HTR-8/SVneo (cell line): ENCODE measurements at regions not wholly inside any gene's neighbourhood (a gene's known extent, or its start where the extent isn't known, plus 50 kb on each side); places are given as distances from the start of the nearest gene placed in this dataset.

Source experiments
- DNase-seq: peaks from one replicate; pipeline ENCODE4 v3.0.0; 2011; ENCODE audit warnings: low spot score, mixed read lengths; ENCODE audit not compliant: insufficient read length
- FAIRE-seq: peaks from 2 replicates; lab custom pipeline; 2011; peaks lifted over from hg19 to GRCh38; lab: Jason Lieb, UNC

DNA sequence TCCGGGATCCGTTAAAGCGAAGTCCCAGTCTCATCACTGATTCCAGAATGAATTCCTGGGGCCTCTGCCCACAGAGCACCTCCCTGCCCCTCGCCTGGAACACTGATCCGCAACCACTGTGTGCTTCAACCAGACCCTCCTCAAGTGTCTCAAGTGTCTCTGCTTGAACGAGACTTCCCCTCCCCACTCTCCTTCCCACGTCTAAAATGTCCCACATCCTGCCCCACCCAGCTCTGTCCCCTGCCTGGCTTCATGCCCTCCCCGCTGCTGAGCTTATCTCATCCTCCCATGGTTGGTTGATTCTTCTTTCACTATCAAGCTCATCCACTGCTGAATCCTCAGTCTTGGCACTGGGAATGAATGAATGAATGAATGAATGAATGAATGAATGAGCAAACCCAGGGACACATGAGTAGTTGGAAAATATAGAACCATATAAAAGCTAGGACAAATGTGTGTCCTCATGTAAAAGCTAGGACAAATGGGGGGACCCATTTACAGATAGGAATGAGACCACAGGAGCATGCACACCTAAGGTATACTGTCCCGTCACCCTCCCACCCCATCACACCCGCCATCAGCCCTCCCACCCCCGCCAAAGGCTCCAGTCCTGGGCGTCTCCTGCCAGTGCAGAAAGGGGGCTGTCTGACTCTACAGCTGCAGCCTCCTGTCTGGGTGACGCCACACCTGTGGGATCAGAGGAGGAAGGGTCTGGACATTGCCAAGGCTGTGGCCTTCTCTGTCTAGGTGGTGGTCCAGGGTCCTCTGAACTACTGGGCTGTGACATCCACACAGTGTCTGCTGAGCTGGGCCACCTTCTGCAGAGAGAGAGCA, 71.4 kb upstream of the LINC01488 start:
- DNase-seq (no peak), FAIRE-seq (no peak)

DNA sequence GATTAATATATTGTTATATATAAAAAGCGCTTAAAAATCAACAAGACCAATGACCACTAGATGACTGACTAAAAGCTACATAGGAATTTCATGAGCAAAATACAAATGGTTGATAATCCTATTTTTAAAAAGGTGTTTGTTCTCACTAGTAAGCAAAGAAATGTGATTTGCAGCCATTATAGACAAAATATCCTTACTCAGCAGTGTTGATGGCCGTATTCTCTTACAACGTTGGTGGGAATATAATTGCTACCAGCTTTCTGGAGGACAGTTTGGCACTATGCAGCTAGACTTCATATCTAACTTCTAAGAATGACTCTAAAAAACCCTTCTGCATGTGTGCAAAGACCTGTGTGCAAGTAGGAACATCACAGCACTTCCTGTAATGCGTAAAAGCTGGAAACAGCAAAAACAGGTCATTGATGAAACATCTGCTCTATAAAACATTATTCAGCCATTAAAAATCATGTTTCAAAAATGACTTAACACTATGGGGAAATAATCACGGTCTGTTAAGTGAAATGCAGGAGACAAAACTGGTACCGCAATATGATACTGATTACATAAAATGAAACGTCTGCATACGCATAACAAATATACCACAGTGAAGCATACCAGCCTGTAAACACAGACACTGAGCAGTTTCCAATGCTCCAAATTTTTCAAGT, 70.1 kb upstream of the LINC01488 start:
- FAIRE-seq: peak; percentile 36
- no peak for DNase-seq

DNA sequence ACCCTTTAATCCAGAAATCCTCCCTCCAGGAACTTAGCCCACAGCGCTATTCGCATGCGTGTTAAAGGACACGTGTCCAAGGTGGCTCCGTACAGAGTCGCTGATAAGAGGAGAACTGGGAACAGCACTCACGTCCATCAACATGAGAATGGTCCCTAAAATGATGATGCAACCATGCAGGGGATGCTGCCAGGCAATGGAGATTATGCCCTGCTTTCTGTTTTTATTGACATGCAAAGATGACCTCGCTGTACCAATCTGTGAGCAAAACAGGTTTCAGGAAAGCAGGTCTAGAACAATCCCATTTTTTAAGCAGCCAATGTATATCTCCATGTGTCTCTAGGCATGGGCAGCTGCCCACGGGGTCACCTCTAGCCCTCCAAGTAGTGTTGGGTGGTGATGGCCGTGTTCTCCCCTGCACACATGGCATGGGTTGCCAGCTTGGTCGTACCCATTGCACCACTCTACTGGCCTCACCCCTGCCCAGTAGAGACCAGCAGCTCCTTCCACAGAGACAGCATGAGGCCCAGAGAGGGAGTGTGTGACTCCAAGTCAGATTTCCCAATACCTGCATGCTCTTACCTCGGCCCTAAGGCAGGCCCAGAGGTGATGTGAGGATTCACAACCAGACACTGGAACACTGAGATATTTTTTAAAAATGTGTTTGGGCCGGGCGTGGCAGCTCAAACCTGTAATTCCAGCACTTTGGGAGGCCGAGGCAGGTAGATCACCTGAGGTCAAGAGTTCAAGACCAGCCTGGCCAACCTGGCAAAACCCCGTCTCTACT, 68.3 kb upstream of the LINC01488 start:
- FAIRE-seq (no peak), DNase-seq (no peak)

DNA sequence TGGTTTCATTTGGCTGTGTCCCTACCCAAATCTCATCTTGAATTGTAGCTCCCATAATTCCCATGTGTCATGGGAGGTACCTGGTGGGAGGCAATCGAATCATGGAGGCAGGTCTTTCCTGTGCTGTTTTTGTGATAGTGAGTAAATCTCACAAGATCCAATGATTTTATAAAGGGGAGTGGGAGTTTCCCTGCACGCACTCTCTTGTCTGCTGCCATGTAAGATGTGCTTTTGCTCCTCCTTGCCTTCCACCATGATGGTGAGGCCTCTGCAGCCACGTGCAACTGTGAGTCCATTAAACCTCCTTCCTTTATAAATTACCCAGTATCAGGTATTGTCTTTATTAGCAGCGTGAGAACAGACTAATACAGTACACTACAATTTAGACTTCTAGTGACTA, 67.5 kb upstream of the LINC01488 start:
- DNase-seq (no peak), FAIRE-seq (no peak)

DNA sequence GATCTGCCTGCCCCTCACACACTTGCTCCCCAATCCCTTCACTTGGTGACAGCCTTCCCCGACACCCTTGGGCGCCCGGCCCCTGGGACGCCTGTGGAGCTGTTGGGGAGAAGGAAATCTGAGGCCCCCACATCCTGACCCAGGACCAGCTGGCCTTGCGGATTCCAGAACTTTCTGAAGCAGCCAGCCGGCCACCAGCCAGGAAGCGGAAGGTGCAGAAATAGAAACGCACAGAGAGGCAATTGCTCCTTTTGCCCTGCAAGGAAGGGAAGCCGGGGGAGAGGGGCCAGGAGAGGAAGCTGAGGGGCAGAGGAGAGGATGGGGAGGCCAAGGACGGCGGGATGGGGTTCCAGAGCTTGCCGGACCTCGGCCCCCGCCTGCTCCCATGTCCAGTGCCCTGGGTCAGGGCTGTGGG, 66.7 kb upstream of the LINC01488 start:
- no peak for FAIRE-seq

DNA sequence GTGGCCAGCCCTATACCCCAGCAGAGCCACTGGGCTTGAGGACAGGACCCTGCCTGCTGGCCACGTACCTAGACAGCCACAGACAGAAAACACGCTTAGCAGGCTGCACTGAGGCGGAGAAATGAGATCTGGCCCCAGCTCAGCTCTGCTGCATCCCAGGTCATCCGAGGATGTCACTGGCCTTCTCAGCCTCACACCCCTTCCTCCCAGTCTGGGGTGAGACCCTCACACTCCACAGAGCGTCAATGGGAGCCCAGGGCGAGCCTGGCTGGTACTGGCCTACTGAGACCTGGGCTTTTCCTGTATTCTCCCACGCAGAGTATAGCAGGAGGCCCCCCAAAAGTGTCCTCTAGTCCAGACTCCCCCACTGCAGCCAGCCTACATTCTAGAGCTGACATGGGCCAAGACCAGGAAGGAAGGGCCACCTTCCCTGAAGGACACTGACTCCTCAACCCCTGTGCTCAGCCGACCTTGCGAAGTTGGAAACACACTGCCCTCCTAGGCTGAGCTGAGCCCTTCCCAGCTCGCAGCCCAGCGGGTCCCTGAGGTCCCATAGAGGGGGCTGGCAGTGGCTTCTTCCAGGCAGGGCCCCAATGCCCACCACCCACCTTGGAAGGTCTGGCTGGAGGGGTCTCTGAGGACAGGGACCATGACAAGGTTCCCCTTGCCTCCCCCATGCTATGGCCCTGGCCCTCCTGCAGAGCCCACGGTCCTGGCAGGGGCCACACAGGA, 65.9 kb upstream of the LINC01488 start:
- peak; percentile 33 for FAIRE-seq
- DNase-seq: no peak

More for the DNA sequence above, 66.7 kb upstream of the LINC01488 start:
- no peak for DNase-seq

DNA sequence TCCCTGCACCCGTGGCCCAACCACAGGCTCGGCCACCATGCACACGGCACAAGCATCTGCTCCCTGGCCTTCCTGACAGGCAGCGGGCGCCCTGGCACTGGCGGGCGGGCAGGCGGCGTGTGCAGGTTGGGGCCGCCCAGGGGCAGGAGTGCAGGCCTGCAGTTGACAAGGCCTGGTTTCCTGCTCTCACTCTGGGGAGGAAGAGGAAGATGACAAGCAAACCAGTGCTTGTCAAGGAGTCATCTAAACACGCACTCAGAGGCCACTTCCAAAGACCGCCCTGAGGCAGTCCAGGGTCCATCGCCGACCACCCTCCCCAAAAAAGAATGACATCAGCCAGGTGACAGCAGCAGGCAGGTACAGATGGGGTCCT, 65.3 kb upstream of the LINC01488 start:
- FAIRE-seq (no peak), DNase-seq (no peak)

DNA sequence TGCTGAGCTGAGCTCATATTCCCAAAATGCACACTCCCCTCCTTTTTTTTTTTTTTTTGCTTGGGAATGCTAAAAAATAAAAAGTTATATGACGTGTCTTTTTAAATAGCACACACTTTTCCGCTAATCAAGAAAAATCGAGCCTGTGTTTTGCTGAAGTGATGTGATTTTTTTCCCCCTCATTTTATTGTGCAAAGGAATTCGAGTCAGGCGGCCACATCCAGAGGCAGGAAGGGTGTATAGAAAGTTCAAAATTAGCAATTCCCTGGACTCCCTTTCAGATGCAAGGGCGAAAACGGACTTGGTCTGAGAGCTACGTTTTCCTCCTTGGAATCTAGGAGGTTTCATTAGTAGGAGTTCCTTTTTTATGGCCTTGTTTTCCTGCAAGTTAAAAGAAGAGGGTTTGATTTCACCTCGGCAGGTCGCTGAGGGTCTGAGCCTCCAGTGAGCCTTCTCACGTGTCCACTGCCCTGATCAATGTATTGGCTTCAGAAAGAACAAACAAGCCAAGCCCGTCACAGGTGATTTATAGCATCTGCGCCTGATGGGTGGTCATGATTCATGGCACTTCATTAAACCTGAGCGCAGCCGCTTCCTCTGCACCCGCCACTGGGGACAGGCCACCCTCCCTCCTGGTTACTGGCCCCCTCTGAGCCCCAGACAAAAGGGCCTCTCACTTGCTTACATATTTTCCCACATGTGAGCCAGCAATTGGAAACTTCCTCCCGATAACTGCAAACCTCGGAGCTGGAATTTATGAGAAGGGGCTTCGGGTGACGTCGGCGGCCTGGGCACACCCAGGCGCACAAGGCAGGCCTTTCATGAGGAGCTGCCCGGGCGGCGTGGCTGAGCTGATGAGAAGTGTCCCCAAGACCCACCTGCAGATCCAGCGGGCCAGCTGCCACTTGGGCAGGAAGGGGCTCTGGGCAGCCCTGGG, 64.4 kb upstream of the LINC01488 start:
- no peak for FAIRE-seq
- no peak for DNase-seq

DNA sequence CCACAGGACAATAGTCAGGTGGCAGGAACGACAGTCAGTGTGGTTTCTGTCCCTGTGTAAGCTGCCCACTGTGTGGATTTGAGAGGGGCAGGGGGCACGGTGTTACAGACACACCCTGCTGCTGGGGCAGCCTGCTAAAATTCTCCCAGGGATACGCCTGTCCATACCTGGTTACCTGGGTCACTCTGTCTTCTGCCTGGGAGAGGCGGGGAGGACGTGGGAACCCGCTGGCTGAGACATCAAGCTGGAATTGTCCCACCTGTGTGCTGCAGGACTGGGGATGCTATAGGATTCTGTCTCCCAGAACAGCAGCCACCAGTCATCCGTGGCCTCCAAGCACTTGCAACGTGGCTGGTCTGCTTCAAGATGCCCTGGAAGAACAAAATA, 63.8 kb upstream of the LINC01488 start:
- FAIRE-seq (no peak), DNase-seq (no peak)

DNA sequence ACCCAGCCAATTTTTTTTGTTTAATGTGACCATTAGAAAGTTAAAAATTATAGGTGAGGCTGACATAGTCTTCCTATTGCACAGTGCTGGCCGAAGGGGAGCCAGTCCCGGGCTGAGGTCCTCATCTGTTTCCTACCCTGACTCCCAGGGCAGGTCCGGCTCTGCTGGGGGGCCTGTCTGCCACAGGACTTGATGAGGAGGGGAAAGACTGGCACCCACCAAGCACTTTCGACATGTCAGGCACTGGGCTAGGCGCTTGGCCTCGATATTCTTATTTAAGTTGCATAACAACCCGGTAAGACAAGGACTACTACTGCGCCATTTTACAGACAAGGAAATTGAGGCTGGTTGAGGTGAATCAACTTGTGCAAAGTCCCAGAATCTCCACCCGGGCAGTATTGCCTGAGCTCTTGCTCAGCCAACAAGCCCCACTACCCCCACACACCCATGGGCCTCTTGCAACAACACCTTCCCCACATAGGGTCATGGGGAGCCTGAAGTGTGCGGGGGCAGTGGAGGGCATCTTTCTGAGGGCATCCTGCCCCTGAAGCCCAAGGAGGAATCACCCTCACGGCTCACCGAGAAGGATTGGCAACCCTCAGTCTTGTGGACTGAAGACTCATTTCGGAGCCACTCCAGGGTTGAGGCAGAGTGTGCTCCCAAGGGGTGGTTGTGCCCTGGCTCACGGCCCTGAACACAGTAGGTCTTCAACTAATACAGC, 62.7 kb upstream of the LINC01488 start:
- DNase-seq (no peak), FAIRE-seq (no peak)

DNA sequence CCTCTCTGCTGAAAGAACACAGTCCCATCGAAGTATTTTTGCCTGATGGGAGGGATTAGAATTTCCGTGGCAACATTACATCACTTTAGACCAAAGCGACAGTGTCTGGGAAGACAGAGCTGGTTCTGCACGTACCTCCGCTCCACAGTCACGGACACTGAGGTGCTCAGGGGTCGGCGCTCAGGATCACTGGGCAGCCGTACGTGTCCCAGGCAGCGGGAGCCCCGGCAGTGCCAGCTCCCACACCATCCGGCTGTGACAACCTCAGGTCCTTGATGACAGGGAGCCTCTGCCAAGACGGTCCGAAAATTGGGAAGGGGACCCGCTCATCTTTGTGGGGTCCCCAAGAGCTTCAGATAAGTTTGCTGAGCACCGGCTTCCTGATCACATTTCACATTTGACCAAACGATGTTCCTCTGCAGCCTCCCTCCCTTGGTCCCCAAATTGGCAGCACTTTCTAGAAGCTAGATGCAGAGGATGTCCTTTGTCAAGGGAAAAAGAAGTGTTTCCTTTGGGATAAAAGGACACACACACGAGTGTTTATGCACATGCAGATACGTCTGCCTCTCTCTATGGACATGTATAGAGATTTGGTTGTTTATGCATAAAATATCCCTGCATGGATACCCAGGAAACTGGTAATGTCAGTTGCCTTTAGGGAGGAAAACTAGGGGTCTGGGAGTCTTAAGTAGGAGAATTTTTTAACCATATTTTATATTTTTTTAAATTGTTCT, 61.6 kb upstream of the LINC01488 start:
- FAIRE-seq: no peak
- no peak for DNase-seq

DNA sequence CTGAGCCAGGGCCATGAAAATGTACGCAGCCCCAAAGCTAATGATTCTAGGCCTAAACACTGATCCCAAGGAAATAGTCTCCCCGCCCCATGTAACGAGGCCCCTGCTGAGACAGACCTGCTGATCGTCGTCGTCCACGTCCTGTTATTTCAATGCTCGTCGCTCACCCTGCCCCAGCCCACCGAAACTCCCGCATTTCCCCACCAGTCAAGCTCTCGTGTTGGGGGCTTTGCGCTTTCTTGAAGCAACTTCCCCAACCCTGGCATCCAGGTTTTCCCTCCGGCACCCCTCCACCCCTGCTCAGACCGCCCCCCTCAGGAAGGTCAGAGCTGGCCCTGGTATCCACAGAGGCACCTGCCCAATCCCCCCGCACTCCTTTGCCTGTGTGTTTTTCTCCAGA, 58.8 kb upstream of the LINC01488 start:
- FAIRE-seq (no peak), DNase-seq (no peak)

DNA sequence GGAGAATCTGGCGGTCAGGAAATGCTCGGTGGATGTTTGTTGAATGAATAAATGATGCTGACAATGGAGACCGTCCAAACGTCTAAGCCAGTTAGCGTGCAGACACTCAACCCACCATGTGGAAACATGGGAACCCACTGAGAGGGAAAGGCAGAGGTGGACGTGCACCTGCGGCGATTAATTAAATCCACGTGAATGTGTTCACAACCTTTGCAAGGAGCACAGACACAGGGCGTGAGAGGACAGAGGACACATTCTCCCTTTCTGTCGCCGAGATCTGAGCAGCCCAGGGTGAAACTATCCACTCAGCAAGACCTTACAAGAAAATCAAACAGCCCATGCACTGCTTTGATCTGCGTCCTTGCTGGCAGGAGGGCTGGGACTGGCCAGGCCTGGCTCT, 58.3 kb upstream of the LINC01488 start:
- no peak for FAIRE-seq
- DNase-seq: no peak

DNA sequence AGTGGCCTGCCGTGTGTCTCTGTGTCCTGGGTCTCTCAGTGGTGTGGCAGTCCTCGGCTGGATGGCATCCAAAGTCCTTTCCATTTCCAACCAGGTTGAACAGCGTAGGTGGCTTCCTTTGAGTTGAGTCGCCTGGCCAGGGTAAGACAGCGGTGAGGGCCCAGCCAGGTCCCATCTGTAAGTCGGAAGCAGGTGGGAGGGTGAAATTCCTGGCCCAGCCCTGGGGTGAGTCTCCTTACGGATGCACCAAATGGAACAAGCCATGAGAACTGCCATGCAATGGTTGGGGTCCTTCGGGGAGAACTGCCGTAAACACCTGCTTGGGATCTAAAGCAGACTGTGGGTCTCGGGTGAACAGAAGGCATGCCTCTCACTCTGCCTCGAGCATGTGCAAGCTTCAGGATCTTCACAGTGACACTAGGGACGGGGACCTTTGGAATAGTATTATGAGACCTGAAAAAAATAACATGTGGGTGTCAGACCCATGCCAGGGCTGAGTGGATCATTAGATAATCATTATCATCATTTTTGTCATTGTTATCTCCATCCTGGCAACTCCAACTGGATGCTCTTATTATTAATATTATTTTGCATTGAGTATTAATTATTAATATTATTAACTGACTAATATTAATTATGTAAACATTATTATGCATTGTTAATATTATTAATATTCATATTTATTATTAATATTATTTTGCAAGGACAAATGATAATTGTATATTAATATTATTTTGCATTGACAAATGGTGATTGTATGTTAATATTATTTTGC, 57.7 kb upstream of the LINC01488 start:
- no peak for DNase-seq
- no peak for FAIRE-seq

DNA sequence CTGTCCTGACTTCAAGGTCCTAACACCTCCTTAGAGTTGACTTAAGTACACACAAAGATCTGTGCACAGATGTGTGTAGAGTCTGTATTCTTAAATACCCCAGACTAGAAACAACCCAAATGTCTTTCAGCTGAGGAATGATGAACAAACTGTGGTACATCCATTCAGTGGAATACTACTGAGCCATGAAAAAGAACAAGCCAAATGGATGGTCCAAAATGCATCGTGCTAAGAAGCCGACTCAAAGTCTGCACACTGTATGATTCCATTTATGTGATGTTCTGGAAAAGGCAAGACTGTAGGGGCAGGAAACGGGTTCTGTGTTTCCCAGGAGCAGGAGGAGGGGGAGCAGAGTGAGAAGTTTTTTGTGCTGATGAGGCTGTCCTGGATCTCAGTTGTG, 56.7 kb upstream of the LINC01488 start:
- FAIRE-seq (peak; percentile 54), DNase-seq (no peak)

DNA sequence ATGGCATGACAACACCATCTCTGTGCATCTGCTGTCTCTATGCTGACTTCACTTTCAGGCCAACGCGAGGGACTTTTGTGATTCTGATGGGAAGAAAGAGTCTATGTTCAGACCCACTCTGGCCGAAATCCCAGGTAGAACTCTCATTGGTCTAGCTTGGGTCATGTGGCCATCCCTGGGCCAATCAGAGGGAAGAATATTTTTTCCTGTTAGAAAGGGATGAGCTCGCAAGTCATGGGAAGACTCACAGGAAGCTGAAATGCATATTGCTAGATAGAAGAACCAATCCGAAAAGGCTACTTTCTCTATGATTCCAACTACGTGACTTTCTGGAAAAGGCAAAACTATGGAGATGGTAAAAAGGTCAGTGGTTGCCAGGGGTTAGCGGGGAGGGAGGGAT, 56.0 kb upstream of the LINC01488 start:
- FAIRE-seq: no peak
- DNase-seq: no peak

DNA sequence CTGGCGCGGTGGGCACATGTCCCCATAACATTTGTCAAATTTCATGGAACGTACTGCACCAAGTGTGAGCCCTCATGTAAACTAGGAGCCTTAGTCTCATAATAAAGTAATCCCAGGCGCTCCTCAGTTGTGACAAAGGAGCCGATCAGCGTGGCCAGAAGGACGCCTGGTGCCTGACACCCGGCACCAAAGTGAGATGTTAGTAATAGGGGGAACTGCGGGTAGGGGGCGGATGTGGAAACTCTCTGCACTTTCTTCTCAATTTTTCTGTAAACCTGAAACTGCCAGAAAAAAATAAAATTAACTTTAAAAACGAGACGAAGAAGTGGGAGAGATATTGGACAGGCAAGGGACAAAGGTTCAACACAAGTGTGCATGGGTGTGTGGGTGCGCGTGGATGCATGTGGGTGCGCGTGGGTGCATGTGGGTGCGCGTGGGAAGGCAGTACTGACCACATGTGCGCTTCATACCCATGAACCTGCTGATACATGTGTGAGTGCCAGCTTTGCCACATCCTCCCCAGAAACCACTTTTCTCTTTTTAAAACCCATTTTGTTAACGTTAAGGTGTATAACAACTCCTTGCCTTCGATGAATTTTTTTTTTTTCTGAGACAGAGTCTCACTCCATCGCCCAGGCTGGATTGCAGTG, 55.4 kb upstream of the LINC01488 start:
- no peak for DNase-seq
- no peak for FAIRE-seq
